Heart right ventricle (tissue), 16 donors: ENCODE measurements at regions not wholly inside any gene's neighbourhood (a gene's known extent, or its start where the extent isn't known, plus 50 kb on each side); places are given as distances from the start of the nearest gene placed in this dataset.

Experiments used
- ATAC-seq, 8 donors: fragments of 200-7000 bp; cut with Tn5 transposase; one replicate each; pipeline ENCODE4 v1.9.1; 2020; ENCODE audit warnings: mild to moderate bottlenecking in 8 of 8, moderate library complexity in 8 of 8, moderate number of reproducible peaks in 1 of 8
- DNase-seq, 2 donors: peaks; one replicate each; pipeline ENCODE4 v3.0.0-alpha.2; 2020
- H3K27ac ChIP-seq, 10 donors: fragments of 200-600 bp; sonication (generic) in 2 of 10; one replicate each; pipeline versions ENCODE4 v1.5.0 to v1.8.0; 2020 to 2022; ENCODE audit warnings: mild to moderate bottlenecking in 3 of 10
- H3K27me3 ChIP-seq, 7 donors: fragments of 200-600 bp; one replicate each; pipeline ENCODE4 v1.8.0; 2021 to 2022; ENCODE audit warnings: mild to moderate bottlenecking in 2 of 7
- H3K36me3 ChIP-seq, 9 donors: fragments of 200-600 bp; sonication (generic) in 1 of 9; one replicate each; pipeline versions ENCODE4 v1.5.0 to v1.8.0; 2020 to 2022; ENCODE audit warnings: mild to moderate bottlenecking in 2 of 9
- H3K4me1 ChIP-seq, 9 donors: fragments of 200-600 bp; sonication (generic) in 1 of 9; one replicate each; pipeline versions ENCODE4 v1.5.0 to v1.8.0; 2020 to 2022; ENCODE audit warnings: mild to moderate bottlenecking in 4 of 9
- H3K4me3 ChIP-seq, 10 donors: fragments of 200-600 bp; sonication (generic) in 2 of 10; one replicate each; pipeline versions ENCODE4 v1.5.0 to v1.8.0; 2020 to 2022; ENCODE audit warnings: mild to moderate bottlenecking in 7 of 10, moderate library complexity in 2 of 10
- H3K9me3 ChIP-seq, 11 donors: fragments of 200-600 bp in 10 of 11; sonication (generic) in 2 of 11; one replicate each; pipeline versions ENCODE4 v1.5.0 to v1.8.0; 2013 to 2022; ENCODE audit warnings: mild to moderate bottlenecking in 2 of 11, control low read depth in 1 of 11, moderate library complexity in 1 of 11
- CTCF ChIP-seq, 9 donors: fragments of 200-600 bp; sonication (generic) in 2 of 9; IDR thresholded peaks; one replicate each; pipeline versions ENCODE4 v1.5.0 to v1.8.0; 2021 to 2022; ENCODE audit warnings: antibody characterized with exemption in 9 of 9, mild to moderate bottlenecking in 5 of 9, moderate library complexity in 1 of 9
- WGBS, 2 donors: extraction: QIAGEN DNeasy Blood & Tissue Kit; methylation state at CpG; one replicate each; pipeline ENCODE4 v1.1.7; 2013; ENCODE audit warnings: inconsistent platforms in 1 of 2; 5-methylcytosine and 5-hydroxymethylcytosine counted together
- intact Hi-C, 10 donors: fragments of 100-400 bp; cut with DNase I; formaldehyde crosslinking; loops; one replicate each; pipeline versions ENCODE4 v1.11.1 to v1.14.2; 2022
- donor health status: Arrhythmogenic right ventricular cardiomyopathy.
- donor health status: ischemic (EF 13 %, LVEDD 7.1; RV severe dilation, severe dysfunction).
- donor health status: healthy with polysubstance abuse.
- donor health status: DM: no; HTN: yes; CAD: no.
- donor health status: DM: no; HTN: no; CAD: no.
- donor health status: ischemic (EF 25% LVEDD 6.9; RV normal size, moderate dysfunction).
- donor health status: ischemic (EF 25% LVEDD 5.7; RV mildly dilated, moderate dysfunction).
- donor health status: healthy.
- donor health status: DM: yes; HTN: yes; CAD: no.
- donor health status: Ischemic cardiomyopathy.
- donor health status: ischemic (EF 35%, LVEDD 5.7; RV mildly dilated, moderate dysfunction).
- donor health status: nonischemic (EF 11% LVEDD 7.7; RV severe dilation, severe dysfunction).
- donor health status: DM: yes; HTN: yes; CAD: no.
- donor health status: PGD.
- donor health status: ischemic (EF 29% LVEDD 5.4; RV normal size, mild dysfunction).
- donor health status: nonischemic (EF 23%, LVEDD 6.1; RV moderate dilation, normal function).

GRCh38 chr4:137367620-137368019, 164.7 kb downstream of the PCDH18 start:
- Histone ChIP-seq H3K9me3 (no peaks in the 10 kb centered on the region), H3K4me3 (no peak overlapping the region), H3K36me3 (no peaks in the 10 kb centered on the region), H3K27ac (peak overlapping the region in 1 of 10 donors; percentile 4), H3K27me3 (no peaks in the 10 kb centered on the region), H3K4me1 (no peaks in the 10 kb centered on the region)
- no peak for ATAC-seq
- intact Hi-C loops = no loop called here
- 67 to 70% methylated on average over 2 of the region's 2 CpGs for whole genome bisulfite sequencing, 2 donors
- DNase-seq = no peak
- no peak for TF ChIP-seq CTCF (IDR thresholded peaks at IDR 0.05)

GRCh38 chr4:137363496-137363895, 168.8 kb downstream of the PCDH18 start:
- no peak for DNase-seq
- WGBS, 2 donors = 59 to 74% methylated on average over 4 of the region's 4 CpGs

GRCh38 chr4:137361756-137362470, 170.4 kb downstream of the PCDH18 start:
- H3K36me3 ChIP-seq = no peaks in the 10 kb centered on the region
- intact Hi-C loops = no loop called here
- H3K9me3 ChIP-seq = peaks cover 0 to 1% (median 0%) of the 10 kb centered on the region in 11 donors
- 80 to 82% methylated on average over 3 of the region's 3 CpGs for WGBS, 2 donors
- H3K4me1 ChIP-seq = peaks cover 0 to 15% (median 0%) of the 10 kb centered on the region in 9 donors
- peak in 1 of 8 donors; percentile 55 for ATAC-seq
- no peaks in the 10 kb centered on the region for H3K27me3 ChIP-seq
- H3K27ac ChIP-seq = peak overlapping the region in 2 of 10 donors; percentile 23 to 27
- no peak for TF ChIP-seq CTCF (IDR thresholded peaks at IDR 0.05)
- no peak for DNase-seq
- no peak overlapping the region for H3K4me3 ChIP-seq

More at GRCh38 chr4:137363496-137363895, 168.8 kb downstream of the PCDH18 start:
- H3K27me3 ChIP-seq = no peaks in the 10 kb centered on the region
- intact Hi-C loops = no loop called here
- ATAC-seq = no peak
- H3K27ac ChIP-seq = no peak overlapping the region
- no peak for TF ChIP-seq CTCF (IDR thresholded peaks at IDR 0.05)
- no peaks in the 10 kb centered on the region for H3K9me3 ChIP-seq
- H3K4me3 ChIP-seq = no peak overlapping the region
- H3K36me3 ChIP-seq = no peaks in the 10 kb centered on the region
- H3K4me1 ChIP-seq = peaks cover 0 to 15% (median 0%) of the 10 kb centered on the region in 9 donors

GRCh38 chr4:137360761-137361160, 171.5 kb downstream of the PCDH18 start:
- no peaks in the 10 kb centered on the region for H3K36me3 ChIP-seq
- no peak overlapping the region for H3K4me3 ChIP-seq
- H3K27me3 ChIP-seq = no peaks in the 10 kb centered on the region
- no peak for TF ChIP-seq CTCF (IDR thresholded peaks at IDR 0.05)
- ATAC-seq = no peak
- DNase-seq = no peak
- H3K4me1 ChIP-seq = peaks cover 0 to 15% (median 0%) of the 10 kb centered on the region in 9 donors
- WGBS, 2 donors = 64 to 72% methylated on average over 1 of the region's 1 CpG
- no peak overlapping the region for H3K27ac ChIP-seq
- intact Hi-C loops = no loop called here
- H3K9me3 ChIP-seq = peaks cover 0 to 12% (median 0%) of the 10 kb centered on the region in 11 donors
